ENCODE measurements at regions not wholly inside any gene's neighbourhood (a gene's known extent, or its start where the extent isn't known, plus 50 kb on each side); places are given as distances from the start of the nearest gene placed in this dataset.
"Not testable (repeated sequence)": the region's sequence is repeated elsewhere in the genome, so short reads cannot be mapped to it uniquely, and the experiment has no call there.

- Histone ChIP-seq H3K9me3 (ENCODE audit: low read length) (no peaks in the 10 kb centered on the region), H4K20me1 (ENCODE audit: insufficient read depth, low read depth, low read length) (no peaks in the 10 kb centered on the region), H3K27ac (ENCODE audit: low read length) (no peak overlapping the region), H3K4me3 (ENCODE audit: low read length) (no peak overlapping the region), H3K36me3 (ENCODE audit: insufficient read depth, low read length) (no peaks in the 10 kb centered on the region), H3K9me2 (replicated peaks; ENCODE audit: insufficient read depth, low read length) (no peaks in the 10 kb centered on the region), H3K27me3 (ENCODE audit: low read length) (no peaks in the 10 kb centered on the region), H3K4me2 (ENCODE audit: low read depth, low read length, poor library complexity, severe bottlenecking) (no peak overlapping the region), H3K79me2 (ENCODE audit: low read length) (no peaks in the 10 kb centered on the region), H3K4me1 (ENCODE audit: low read length) (no peaks in the 10 kb centered on the region), H3K9ac (ENCODE audit: low read length) (no peak overlapping the region), H2AFZ (ENCODE audit: low read length) (no peak overlapping the region)
- DNase-seq: no peak
These were observed 75.7 kb upstream of the PPP1R26 start for GRCh38 chr9:135403733-135404450.

- Histone ChIP-seq H3K9ac (ENCODE audit: low read length) (no peak overlapping the region), H3K27ac (ENCODE audit: low read length) (no peak overlapping the region), H3K27me3 (ENCODE audit: low read length) (no peaks in the 10 kb centered on the region), H3K4me3 (ENCODE audit: low read length) (no peak overlapping the region), H3K4me2 (ENCODE audit: low read depth, low read length, poor library complexity, severe bottlenecking) (no peak overlapping the region), H3K79me2 (ENCODE audit: low read length) (no peaks in the 10 kb centered on the region), H3K9me3 (ENCODE audit: low read length) (no peaks in the 10 kb centered on the region), H4K20me1 (ENCODE audit: insufficient read depth, low read depth, low read length) (no peaks in the 10 kb centered on the region), H3K4me1 (ENCODE audit: low read length) (no peaks in the 10 kb centered on the region), H2AFZ (ENCODE audit: low read length) (no peak overlapping the region), H3K36me3 (ENCODE audit: insufficient read depth, low read length) (no peaks in the 10 kb centered on the region), H3K9me2 (replicated peaks; ENCODE audit: insufficient read depth, low read length) (no peaks in the 10 kb centered on the region)
- no peak for DNase-seq
These were observed 75.0 kb upstream of the PPP1R26 start for GRCh38 chr9:135404451-135405144.

GRCh38 chr9:135405145-135405464 lies 74.5 kb upstream of the PPP1R26 start:
- H3K27ac ChIP-seq (ENCODE audit: low read length); H3K36me3 ChIP-seq (ENCODE audit: insufficient read depth, low read length); H3K4me1 ChIP-seq (ENCODE audit: low read length); H2AFZ ChIP-seq (ENCODE audit: low read length); DNase-seq; H4K20me1 ChIP-seq (ENCODE audit: insufficient read depth, low read depth, low read length); H3K9me3 ChIP-seq (ENCODE audit: low read length); H3K79me2 ChIP-seq (ENCODE audit: low read length); H3K4me3 ChIP-seq (ENCODE audit: low read length); H3K9ac ChIP-seq (ENCODE audit: low read length); H3K27me3 ChIP-seq (ENCODE audit: low read length); H3K4me2 ChIP-seq (ENCODE audit: low read depth, low read length, poor library complexity, severe bottlenecking); H3K9me2 ChIP-seq (replicated peaks; ENCODE audit: insufficient read depth, low read length): not testable (repeated sequence)

- Histone ChIP-seq H4K20me1 (ENCODE audit: insufficient read depth, low read depth, low read length) (no peaks in the 10 kb centered on the region), H3K4me2 (ENCODE audit: low read depth, low read length, poor library complexity, severe bottlenecking) (no peak overlapping the region), H3K79me2 (ENCODE audit: low read length) (no peaks in the 10 kb centered on the region), H3K9me2 (replicated peaks; ENCODE audit: insufficient read depth, low read length) (no peaks in the 10 kb centered on the region), H3K4me1 (ENCODE audit: low read length) (no peaks in the 10 kb centered on the region), H3K9ac (ENCODE audit: low read length) (no peak overlapping the region), H3K9me3 (ENCODE audit: low read length) (no peaks in the 10 kb centered on the region), H2AFZ (ENCODE audit: low read length) (no peak overlapping the region), H3K27ac (ENCODE audit: low read length) (no peak overlapping the region), H3K4me3 (ENCODE audit: low read length) (no peak overlapping the region), H3K36me3 (ENCODE audit: insufficient read depth, low read length) (no peaks in the 10 kb centered on the region), H3K27me3 (ENCODE audit: low read length) (no peaks in the 10 kb centered on the region)
- DNase-seq: no peak
These were observed 70.9 kb upstream of the PPP1R26 start for GRCh38 chr9:135408476-135409254.

GRCh38 chr9:135409286-135410200 lies 70.0 kb upstream of the PPP1R26 start:
- Histone ChIP-seq H3K4me1 (ENCODE audit: low read length) (no peaks in the 10 kb centered on the region), H3K27me3 (ENCODE audit: low read length) (no peaks in the 10 kb centered on the region), H4K20me1 (ENCODE audit: insufficient read depth, low read depth, low read length) (no peaks in the 10 kb centered on the region), H3K9me3 (ENCODE audit: low read length) (no peaks in the 10 kb centered on the region), H3K4me3 (ENCODE audit: low read length) (no peak overlapping the region), H3K79me2 (ENCODE audit: low read length) (no peaks in the 10 kb centered on the region), H3K36me3 (ENCODE audit: insufficient read depth, low read length) (no peaks in the 10 kb centered on the region), H3K9me2 (replicated peaks; ENCODE audit: insufficient read depth, low read length) (no peaks in the 10 kb centered on the region), H2AFZ (ENCODE audit: low read length) (no peak overlapping the region), H3K4me2 (ENCODE audit: low read depth, low read length, poor library complexity, severe bottlenecking) (no peak overlapping the region), H3K9ac (ENCODE audit: low read length) (no peak overlapping the region), H3K27ac (ENCODE audit: low read length) (no peak overlapping the region)
- DNase-seq: no peak

- H3K27me3 ChIP-seq (ENCODE audit: low read length): no peaks in the 10 kb centered on the region
- no peaks in the 10 kb centered on the region for H3K4me1 ChIP-seq (ENCODE audit: low read length)
- no peak overlapping the region for H3K9ac ChIP-seq (ENCODE audit: low read length)
- H3K27ac ChIP-seq (ENCODE audit: low read length): no peak overlapping the region
- no peak overlapping the region for H3K4me2 ChIP-seq (ENCODE audit: low read depth, low read length, poor library complexity, severe bottlenecking)
- H3K9me2 ChIP-seq (replicated peaks; ENCODE audit: insufficient read depth, low read length): no peaks in the 10 kb centered on the region
- H3K4me3 ChIP-seq (ENCODE audit: low read length): no peak overlapping the region
- no peaks in the 10 kb centered on the region for H4K20me1 ChIP-seq (ENCODE audit: insufficient read depth, low read depth, low read length)
- H3K36me3 ChIP-seq (ENCODE audit: insufficient read depth, low read length): no peaks in the 10 kb centered on the region
- no peaks in the 10 kb centered on the region for H3K79me2 ChIP-seq (ENCODE audit: low read length)
- no peak for DNase-seq
- H2AFZ ChIP-seq (ENCODE audit: low read length): no peak overlapping the region
- no peaks in the 10 kb centered on the region for H3K9me3 ChIP-seq (ENCODE audit: low read length)
These were observed 69.2 kb upstream of the PPP1R26 start for GRCh38 chr9:135410421-135410820.

GRCh38 chr9:135410831-135411473 lies 68.6 kb upstream of the PPP1R26 start:
- no peak for DNase-seq
- no peaks in the 10 kb centered on the region for H4K20me1 ChIP-seq (ENCODE audit: insufficient read depth, low read depth, low read length)
- H3K79me2 ChIP-seq (ENCODE audit: low read length): no peaks in the 10 kb centered on the region
- no peak overlapping the region for H3K4me2 ChIP-seq (ENCODE audit: low read depth, low read length, poor library complexity, severe bottlenecking)
- H3K9ac ChIP-seq (ENCODE audit: low read length): no peak overlapping the region
- no peak overlapping the region for H2AFZ ChIP-seq (ENCODE audit: low read length)
- H3K9me2 ChIP-seq (replicated peaks; ENCODE audit: insufficient read depth, low read length): no peaks in the 10 kb centered on the region
- no peaks in the 10 kb centered on the region for H3K4me1 ChIP-seq (ENCODE audit: low read length)
- no peak overlapping the region for H3K4me3 ChIP-seq (ENCODE audit: low read length)
- no peaks in the 10 kb centered on the region for H3K27me3 ChIP-seq (ENCODE audit: low read length)
- no peaks in the 10 kb centered on the region for H3K36me3 ChIP-seq (ENCODE audit: insufficient read depth, low read length)
- no peaks in the 10 kb centered on the region for H3K9me3 ChIP-seq (ENCODE audit: low read length)
- no peak overlapping the region for H3K27ac ChIP-seq (ENCODE audit: low read length)

All from Karpas-422 (cell line).